Ecto neural progenitor cell (in vitro differentiated cells): ENCODE measurements at regions not wholly inside any gene's neighbourhood (a gene's known extent, or its start where the extent isn't known, plus 50 kb on each side); places are given as distances from the start of the nearest gene placed in this dataset.

Experiments
- DNase-seq: peaks from one replicate; pipeline ENCODE4 v3.0.0-alpha.2; 2018; ENCODE audit warnings: low spot score

DNA sequence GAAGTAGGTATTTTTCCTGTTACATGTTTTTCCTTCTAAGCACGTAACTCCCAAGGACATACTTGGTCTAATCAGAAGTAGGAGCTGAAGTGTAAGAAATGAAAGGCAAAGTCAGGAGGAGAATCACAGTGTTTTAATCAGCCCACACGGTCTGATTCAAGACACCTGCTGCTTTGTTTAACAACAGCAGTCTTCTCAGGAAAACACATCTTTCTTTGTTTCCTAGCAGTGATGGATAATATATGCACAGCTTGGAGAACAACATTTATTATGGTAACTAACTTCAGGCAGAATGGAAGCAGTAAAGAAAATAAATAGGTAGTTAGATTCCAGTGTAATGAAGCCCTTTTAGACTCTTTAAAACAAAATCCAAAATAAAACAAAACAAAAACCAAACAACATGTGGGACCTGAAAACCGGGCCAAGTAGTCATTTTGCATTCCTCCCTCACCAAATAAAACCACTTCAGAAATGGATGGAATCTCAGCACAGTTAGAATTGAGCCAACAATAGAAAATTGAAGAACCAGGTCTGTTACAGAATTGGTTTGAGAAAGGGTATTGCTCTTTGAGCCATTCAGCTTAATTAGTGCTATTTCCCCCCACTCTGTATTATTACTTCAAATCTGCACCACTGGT lies 61.1 kb upstream of the UGP2 start:
- no peak for DNase-seq

DNA sequence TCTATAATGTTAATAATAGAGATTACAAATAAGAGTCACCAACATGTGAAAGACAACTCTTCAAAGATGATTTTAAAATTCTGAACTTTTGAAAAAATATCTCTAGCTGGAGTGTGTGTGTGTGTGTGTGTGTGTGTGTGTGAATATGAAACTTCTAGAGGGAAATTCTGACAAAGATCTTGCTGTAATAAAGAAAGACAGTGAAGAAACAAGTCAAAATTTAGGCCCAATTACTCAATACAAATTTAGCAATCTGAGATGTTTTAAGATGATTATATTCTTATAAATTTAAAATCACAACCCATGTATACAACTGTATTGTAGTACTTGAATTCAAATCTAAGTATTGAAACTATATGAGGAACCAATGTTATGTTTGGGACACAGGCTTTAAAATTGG lies 57.2 kb upstream of the UGP2 start:
- DNase-seq = no peak

DNA sequence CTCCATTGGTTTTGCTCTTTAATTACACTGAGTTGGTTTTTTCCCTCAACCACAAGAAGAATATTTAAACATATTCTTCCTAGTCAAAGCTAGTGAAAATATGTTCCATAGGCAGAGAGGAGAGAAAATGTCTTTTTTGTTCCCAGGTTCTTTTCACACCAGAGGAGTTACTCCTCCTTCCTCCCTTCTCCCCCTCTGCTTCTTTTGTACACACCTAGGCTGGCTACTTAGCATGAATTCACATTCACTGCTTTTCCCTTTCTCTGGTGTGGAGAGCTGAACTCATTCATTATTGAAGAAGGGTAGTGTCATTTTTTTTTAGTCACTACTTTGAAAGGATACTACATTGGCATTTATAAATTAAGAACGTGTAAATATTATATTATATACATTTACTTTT lies 56.6 kb upstream of the UGP2 start:
- DNase-seq = no peak

DNA sequence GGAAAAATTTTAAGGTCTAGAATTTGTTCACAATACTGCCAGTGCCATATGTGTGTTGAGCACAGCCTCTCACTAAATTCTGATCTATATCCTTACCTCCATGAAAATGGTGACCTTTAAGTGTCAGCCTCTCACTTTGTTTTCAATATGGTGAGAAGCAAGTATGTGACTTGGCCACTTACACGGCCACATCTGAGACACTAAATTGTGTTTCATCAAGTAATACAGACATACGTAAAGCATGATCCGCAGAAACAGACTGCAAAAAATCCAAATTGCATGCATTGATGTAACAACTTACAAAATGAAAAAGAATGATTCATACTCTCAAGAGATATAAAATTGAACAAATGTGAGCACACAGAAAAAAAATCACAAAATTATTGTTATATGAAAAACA lies 55.2 kb upstream of the UGP2 start:
- DNase-seq = no peak

DNA sequence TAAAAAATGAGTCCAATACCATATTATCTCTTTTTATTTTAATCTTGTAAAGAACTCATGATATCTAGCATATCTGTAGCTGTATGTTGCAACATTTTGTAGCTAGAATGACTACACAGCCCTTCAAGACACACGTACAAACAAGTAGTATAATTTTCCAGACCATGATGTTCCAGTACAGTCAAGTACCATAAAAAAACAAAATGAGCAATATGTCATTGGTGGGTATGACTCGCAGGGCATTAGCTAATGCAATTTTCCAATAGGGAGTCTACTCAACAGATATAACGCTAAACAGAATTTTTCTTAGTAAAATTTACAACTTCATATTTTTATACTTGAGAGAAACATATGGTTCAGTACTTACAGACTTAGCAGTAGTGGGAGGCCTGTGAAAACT lies 53.6 kb upstream of the UGP2 start:
- no peak for DNase-seq

DNA sequence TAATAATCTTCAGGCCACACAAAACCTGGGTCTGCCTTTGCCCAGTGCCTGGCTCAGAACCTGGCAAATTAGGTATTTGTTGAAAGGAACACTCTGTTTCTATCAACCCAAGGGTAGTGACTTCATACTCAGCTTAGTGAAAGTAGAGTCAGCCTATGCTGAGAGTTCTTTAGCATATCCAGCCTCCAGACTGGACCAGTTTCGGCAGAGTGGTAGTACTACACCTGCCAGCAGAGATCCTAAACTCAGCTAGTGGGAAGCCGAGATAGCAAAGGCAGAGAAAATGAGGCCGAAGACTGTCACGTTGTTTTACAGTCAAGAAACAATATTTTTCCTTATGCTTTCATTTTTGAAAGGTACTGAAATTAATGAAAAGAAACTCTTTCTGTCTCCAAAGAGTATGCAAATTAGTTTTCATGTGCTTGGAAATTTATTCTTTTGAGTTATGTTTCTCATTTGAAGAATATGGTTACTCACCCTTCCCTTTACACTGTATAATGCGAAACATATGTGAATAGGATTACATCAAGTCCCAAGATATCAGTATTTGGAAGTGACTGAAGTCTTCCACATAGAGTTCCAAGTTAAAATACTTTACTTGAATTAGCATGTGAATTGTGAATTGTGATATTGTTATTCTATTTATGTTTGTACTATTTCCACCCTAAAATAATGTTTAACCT lies 52.2 kb upstream of the UGP2 start:
- DNase-seq = no peak

DNA sequence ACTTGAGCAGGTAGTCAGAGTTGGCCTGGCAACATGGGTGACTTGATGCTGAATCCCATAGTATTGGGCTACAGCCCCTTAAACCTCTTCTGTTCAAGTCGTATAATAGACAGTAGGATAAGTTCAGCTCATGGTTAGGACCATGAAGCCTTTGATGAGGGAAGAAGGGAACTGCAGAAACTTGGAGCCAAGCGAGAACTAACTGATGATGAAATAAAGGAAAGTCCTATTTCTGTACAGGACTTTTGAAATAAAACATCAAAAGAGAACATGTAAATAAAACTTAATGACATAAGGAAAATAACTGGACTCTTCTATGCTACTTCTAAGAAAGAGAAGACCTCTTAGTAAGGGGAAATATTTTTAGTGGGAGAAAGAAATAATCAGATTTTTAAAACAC lies 51.2 kb upstream of the UGP2 start:
- no peak for DNase-seq

DNA sequence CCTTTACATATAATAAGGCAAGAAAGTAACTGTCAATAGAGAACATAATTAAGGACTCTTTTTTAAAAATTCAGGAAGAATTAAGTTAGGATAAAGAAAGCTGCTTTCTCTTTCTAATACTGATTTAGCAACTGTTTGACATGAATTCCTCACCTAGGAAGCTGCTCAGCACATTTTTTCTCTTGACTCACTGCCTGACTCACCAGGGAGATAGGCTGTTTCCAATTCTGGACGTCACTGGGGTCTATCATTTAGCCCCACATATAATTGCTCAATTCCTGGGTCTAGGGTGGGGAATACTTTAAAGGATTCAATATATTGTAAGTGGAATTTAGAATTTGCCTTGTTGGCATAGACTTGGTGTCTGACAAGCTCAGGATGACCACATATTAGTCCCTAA lies 50.8 kb upstream of the UGP2 start:
- DNase-seq = no peak

DNA sequence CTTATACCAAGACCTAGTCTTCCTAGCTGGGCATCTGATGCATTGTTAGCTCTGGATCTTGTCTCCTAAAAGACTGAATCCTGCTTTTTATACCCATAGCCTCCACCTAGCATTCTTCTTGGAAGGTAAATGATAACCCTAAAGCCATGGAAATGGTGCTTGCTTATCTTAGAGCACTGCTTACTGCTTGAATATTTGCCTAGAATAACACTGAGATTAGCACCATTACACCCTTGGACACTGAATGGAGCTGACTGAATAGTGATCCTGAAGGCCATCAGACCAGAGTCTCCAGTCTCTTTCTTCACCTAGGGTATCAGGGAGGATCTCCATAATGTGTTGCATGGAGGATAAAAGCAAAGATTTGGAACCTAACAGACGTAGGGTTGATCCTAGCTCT lies 50.3 kb upstream of the UGP2 start:
- no peak for DNase-seq
